KBM-7 (cell line): ENCODE measurements at regions not wholly inside any gene's neighbourhood (a gene's known extent, or its start where the extent isn't known, plus 50 kb on each side); places are given as distances from the start of the nearest gene placed in this dataset.

Source experiments
- DNase-seq: peaks from one replicate; pipeline ENCODE4 v3.0.0-alpha.2; 2015
- in situ Hi-C: fragments of 300-500 bp; cut with MboI; formaldehyde crosslinking; loops from 2 replicates; pipeline ENCODE4 v1.14.3; 2020; ENCODE audit warnings: low sequenced_read_pairs, low pct_unique_long_range_greater_than_20kb, mixed read lengths

- DNase-seq, result no peak
- in situ Hi-C loops, result no loop called here
These were observed 509.4 kb downstream of the GALC start for GRCh38 chr14:87483271-87484260.

GRCh38 chr14:87468531-87468930, 524.5 kb downstream of the GALC start:
- in situ Hi-C loops, result no loop called here
- DNase-seq, result no peak

- DNase-seq, result no peak
- in situ Hi-C loops, result no loop called here
These were observed 525.4 kb downstream of the GALC start for GRCh38 chr14:87467578-87467977.

- DNase-seq, result no peak
- in situ Hi-C loops, result no loop called here
These were observed 527.2 kb downstream of the GALC start for GRCh38 chr14:87465770-87466169.

- in situ Hi-C loops, result no loop called here
- no peak for DNase-seq
These were observed 531.3 kb downstream of the GALC start for GRCh38 chr14:87461704-87462103.

GRCh38 chr14:87457720-87458119, 535.3 kb downstream of the GALC start:
- in situ Hi-C loops, result no loop called here
- peak; percentile 1 for DNase-seq

GRCh38 chr14:87450193-87450592, 542.8 kb downstream of the GALC start:
- in situ Hi-C loops, result no loop called here
- no peak for DNase-seq

GRCh38 chr14:87449016-87449415, 544.0 kb downstream of the GALC start:
- in situ Hi-C loops, result no loop called here
- DNase-seq, result no peak

GRCh38 chr14:87443787-87444186, 549.2 kb downstream of the GALC start:
- in situ Hi-C loops, result no loop called here
- no peak for DNase-seq

GRCh38 chr14:87443039-87443438, 549.9 kb downstream of the GALC start:
- in situ Hi-C loops, result no loop called here

GRCh38 chr14:87437158-87437557, 555.8 kb downstream of the GALC start:
- in situ Hi-C loops, result no loop called here
- DNase-seq, result no peak

More at GRCh38 chr14:87443039-87443438, 549.9 kb downstream of the GALC start:
- no peak for DNase-seq

- in situ Hi-C loops, result no loop called here
- DNase-seq, result no peak
These were observed 558.3 kb downstream of the GALC start for GRCh38 chr14:87434680-87435079.

GRCh38 chr14:87434011-87434410, 559.0 kb downstream of the GALC start:
- DNase-seq, result no peak
- in situ Hi-C loops, result no loop called here

- DNase-seq, result no peak
- in situ Hi-C loops, result no loop called here
These were observed 560.3 kb downstream of the GALC start for GRCh38 chr14:87432698-87433097.

GRCh38 chr14:87430810-87431209, 562.2 kb downstream of the GALC start:
- DNase-seq, result no peak
- in situ Hi-C loops, result no loop called here

- DNase-seq, result no peak
- in situ Hi-C loops, result no loop called here
These were observed 562.8 kb downstream of the GALC start for GRCh38 chr14:87430214-87430613.

- in situ Hi-C loops, result no loop called here
- DNase-seq, result no peak
These were observed 573.1 kb downstream of the GALC start for GRCh38 chr14:87419925-87420324.

- in situ Hi-C loops, result no loop called here
- no peak for DNase-seq
These were observed 581.6 kb downstream of the GALC start for GRCh38 chr14:87411370-87411769.

- no peak for DNase-seq
- in situ Hi-C loops, result no loop called here
These were observed 583.6 kb downstream of the GALC start for GRCh38 chr14:87409393-87409792.

GRCh38 chr14:87407344-87407743, 585.6 kb downstream of the GALC start:
- no peak for DNase-seq
- in situ Hi-C loops, result no loop called here

GRCh38 chr14:87405563-87405962, 587.4 kb downstream of the GALC start:
- in situ Hi-C loops, result no loop called here
- no peak for DNase-seq
